Astrocyte of the spinal cord (primary cell): ENCODE measurements at regions not wholly inside any gene's neighbourhood (a gene's known extent, or its start where the extent isn't known, plus 50 kb on each side); places are given as distances from the start of the nearest gene placed in this dataset.

ENCODE experiments used
- DNase-seq: peaks from one replicate; pipeline ENCODE4 v3.0.0; 2011; ENCODE audit warnings: low read depth, low spot score
- H3K4me3 ChIP-seq: 2 replicates; pipeline ENCODE4 v1.5.1; 2011; ENCODE audit warnings: low read depth, mild to moderate bottlenecking, low read length, moderate library complexity
- in situ Hi-C: cut with HindIII; loops from 2 replicates; pipeline ENCODE4 v1.10.0; 2017; ENCODE audit warnings: low sequenced_read_pairs
- TF ChIP-seq, protein P1 (sequence below): IDR thresholded peaks from 2 replicates; pipeline ENCODE4 v1.5.1; 2012; ENCODE audit warnings: low read depth, mild to moderate bottlenecking, low read length, inconsistent platforms

DNA sequence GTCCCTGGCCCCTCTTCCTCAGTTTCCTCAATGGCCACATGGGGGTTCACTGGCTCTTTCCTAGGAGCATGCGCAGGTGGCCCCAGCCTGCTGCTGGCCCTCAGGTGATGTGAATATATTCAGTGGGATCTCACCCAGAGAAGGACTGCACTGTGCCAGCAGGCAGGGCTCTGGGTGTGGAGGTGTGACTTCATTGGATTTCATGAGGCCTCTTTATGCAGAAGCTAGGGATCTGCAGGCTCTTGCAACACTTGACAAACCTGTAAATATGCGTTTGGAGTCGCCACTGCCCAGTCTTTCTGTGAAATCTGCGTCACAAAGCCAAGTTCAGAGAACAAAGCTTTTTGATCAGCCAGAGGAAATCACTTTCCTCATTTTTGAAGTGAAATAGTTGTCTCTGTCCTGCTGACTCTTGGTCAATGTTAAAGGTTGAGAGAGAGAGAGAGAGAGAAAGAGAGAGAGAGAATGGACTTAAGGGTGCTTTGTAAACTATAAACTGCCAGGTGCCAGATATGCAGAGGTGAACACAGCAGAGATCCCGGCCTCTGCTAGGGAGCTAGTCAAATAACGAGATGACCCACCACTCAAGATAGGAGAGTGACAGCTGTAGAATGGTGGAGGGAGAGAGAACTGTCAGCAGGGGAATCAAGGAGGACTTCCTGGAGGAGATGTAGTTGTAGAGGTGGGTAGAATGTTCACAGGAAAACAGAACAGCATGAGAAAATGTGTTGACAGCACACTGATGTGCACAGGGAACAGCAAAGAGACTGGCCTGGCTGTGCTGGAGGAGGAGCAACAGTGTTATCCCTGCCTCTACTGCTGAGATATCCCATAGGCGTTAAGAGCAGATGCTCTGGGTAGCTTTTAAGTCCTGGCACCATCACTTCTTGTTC lies 167.0 kb upstream of the ZNF618 start:
- no peak overlapping the region for H3K4me3 ChIP-seq
- TF ChIP-seq, protein P1, sequence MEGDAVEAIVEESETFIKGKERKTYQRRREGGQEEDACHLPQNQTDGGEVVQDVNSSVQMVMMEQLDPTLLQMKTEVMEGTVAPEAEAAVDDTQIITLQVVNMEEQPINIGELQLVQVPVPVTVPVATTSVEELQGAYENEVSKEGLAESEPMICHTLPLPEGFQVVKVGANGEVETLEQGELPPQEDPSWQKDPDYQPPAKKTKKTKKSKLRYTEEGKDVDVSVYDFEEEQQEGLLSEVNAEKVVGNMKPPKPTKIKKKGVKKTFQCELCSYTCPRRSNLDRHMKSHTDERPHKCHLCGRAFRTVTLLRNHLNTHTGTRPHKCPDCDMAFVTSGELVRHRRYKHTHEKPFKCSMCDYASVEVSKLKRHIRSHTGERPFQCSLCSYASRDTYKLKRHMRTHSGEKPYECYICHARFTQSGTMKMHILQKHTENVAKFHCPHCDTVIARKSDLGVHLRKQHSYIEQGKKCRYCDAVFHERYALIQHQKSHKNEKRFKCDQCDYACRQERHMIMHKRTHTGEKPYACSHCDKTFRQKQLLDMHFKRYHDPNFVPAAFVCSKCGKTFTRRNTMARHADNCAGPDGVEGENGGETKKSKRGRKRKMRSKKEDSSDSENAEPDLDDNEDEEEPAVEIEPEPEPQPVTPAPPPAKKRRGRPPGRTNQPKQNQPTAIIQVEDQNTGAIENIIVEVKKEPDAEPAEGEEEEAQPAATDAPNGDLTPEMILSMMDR, result no peak
- in situ Hi-C loops, result no loop called here
- DNase-seq, result no peak

DNA sequence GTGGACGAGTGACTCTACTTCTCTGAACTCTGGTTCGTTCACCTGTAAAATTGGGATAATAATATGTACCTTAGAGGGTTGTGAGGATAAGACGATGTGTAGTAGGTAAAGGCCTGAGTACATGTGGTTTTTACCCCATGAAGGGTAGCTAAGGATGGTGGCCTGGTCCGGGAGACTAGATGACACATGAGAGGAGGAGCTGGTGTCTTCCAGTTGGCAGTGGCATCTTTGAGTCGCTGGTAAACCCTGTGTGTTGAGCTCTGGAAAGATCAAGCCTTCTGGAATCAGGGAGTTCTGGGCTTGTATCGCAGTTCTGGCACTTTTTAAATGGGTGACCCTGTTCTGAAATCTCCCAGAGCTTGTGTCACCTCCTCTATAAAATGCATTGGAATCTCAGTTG lies 166.4 kb upstream of the ZNF618 start:
- no peak for DNase-seq
- in situ Hi-C loops, result no loop called here
- no peak overlapping the region for H3K4me3 ChIP-seq
- TF ChIP-seq, protein P1, result no peak

DNA sequence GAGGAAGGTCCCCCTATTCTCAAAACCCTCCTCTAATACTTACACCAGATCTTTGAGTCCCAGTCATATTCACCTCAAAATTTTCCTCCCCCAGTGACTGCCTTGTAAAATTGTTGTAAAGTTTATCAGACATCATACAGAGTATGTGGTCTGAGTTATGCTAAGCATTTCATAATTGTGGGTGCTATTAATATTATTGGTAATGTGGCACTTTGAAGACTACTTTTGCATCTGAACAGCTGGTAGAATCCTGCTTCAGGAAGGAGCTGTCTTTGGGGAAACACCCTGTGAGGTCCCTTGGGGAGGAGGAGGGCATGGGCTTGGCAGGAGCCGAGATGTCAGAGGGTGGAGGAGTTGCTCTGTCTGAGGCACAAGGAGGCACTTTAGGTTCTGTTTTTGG lies 164.9 kb upstream of the ZNF618 start:
- TF ChIP-seq, protein P1, result no peak
- H3K4me3 ChIP-seq, result no peak overlapping the region
- DNase-seq, result no peak
- in situ Hi-C loops, result no loop called here

DNA sequence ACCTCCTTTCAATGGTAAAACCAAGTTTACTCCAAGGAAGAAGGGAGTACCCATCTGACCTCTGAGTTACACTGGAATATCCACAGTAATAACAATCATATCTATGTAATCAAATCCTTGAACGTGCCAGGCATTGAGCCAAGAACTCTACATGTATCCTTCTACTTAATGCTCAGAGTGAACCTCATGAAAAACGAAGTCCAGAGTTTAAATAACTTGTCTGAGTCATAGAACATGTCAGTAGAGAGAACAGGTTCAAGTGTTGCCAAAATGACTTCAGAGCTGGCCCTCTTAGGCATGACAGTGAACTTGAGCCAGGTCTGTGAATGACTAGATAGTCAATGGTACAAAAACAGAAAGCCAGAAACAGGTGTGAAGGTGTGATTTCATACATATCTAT lies 164.1 kb upstream of the ZNF618 start:
- peak; percentile 55 for DNase-seq
- TF ChIP-seq, protein P1, result no peak
- H3K4me3 ChIP-seq, result no peak overlapping the region
- in situ Hi-C loops, result no loop called here

DNA sequence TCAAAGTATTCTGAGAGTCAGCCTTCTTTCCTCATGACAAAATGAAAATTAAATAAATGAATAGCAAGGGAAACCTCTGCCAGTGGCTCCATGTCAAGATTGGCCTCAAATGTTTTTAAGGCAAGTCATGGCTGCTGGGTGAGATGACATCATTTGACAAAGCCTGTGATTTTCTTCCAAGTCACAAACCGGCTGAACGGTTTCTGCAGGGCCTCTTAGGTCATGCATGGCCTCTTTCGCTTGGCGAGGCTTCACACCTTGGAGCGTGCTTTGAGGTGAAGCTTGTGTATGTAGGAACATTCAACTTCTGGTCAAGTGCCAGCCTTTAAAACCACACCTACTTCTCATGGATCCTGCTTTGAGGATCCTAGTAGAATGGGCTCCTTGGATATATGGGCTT lies 161.0 kb upstream of the ZNF618 start:
- peak; percentile 23 for DNase-seq
- in situ Hi-C loops, result no loop called here
- no peak overlapping the region for H3K4me3 ChIP-seq
- TF ChIP-seq, protein P1, result no peak

DNA sequence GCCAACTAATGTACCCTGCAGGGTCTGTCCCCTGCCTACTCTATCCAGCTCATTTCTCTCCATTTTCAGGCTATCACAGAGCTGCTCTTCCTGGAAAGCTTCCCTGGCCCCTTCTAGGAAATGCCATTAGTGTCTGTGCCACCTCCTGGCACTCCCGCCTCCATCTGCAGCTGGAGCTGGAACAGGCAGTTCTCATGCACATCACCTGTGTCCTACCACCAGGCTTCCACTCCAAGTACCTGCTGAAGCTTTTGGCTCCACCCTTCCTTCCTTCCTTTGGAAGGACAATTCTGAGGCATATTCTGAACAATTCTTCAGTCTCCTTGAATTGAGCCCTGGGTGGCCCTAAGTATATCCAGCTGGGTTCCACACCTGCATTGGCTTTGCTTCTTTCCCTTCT lies 156.2 kb upstream of the ZNF618 start:
- TF ChIP-seq, protein P1, result no peak
- in situ Hi-C loops, result no loop called here
- DNase-seq, result no peak
- no peak overlapping the region for H3K4me3 ChIP-seq
